ENCODE measurements at regions not wholly inside any gene's neighbourhood (a gene's known extent, or its start where the extent isn't known, plus 50 kb on each side); places are given as distances from the start of the nearest gene placed in this dataset.

DNA sequence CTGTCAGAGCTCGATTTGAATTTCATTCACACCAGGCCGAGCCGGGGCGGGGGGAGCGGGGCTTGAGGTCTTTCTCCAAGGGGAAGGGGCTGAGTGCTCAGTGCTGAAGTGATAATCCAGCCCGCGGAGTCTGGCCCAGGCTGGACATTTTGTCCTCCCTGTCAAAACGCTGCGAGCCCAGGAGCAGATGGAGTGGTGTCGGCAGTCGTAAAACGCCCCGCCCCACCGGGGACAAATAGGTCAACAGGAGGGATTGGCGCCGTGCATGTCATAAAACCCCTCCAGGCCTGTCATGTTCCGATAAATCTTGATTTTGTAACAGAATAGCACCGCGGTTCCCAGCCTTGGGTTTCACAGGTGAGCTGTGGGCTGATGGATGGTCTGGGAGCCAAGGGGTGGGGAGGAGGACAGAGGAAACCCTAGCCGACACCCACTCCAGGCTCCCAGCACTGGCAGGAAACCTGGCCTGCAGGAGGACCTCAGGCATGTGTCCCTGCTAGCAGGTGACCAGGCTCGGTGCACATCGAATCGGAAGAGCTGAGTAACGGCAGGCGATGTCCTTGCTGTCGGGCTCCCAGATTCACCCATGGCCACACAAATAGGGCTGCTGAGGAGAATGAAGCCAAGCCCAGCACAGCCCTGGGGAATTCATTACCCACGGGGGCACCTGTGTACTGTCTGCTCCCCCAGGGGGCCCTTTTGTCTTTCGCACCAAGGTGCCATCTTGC is 341.4 kb downstream of the FOXL1 start:
- DNase-seq = no peak

- DNase-seq = no peak
Measured at GRCh38 chr16:86921289-86921688, 342.9 kb downstream of the FOXL1 start.

GRCh38 chr16:86922311-86922710 is 344.0 kb downstream of the FOXL1 start:
- no peak for DNase-seq

DNA sequence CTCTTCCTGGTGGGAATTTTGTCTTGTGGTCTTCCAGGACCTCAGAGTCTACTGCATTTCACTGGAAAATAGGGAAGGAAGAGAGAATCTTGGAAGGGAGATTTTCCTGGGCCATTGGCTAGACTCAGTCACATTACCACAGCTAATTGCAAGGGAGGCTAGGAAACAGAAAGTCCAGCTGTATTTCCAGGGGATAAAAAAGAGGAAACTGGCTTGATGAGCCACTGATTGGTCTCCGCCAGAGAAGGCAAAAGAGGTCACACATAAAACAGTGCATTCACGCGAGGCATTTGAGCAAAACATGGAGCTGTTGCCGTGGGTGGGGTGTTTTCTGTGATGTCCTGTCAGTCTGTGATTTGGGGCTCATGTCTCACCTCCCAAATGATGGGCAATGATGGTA is 345.3 kb downstream of the FOXL1 start:
- no peak for DNase-seq

- DNase-seq = no peak
Measured at GRCh38 chr16:86924537-86924936, 346.2 kb downstream of the FOXL1 start.

- no peak for DNase-seq
Measured at GRCh38 chr16:86925067-86925791, 346.9 kb downstream of the FOXL1 start.

- no peak for DNase-seq
Measured at GRCh38 chr16:86926181-86927094, 348.1 kb downstream of the FOXL1 start.

- DNase-seq = no peak
Measured at GRCh38 chr16:86927699-86928098, 349.4 kb downstream of the FOXL1 start.

- no peak for DNase-seq
Measured at GRCh38 chr16:86928523-86929011, 350.2 kb downstream of the FOXL1 start.

GRCh38 chr16:86929057-86929871 is 350.9 kb downstream of the FOXL1 start:
- no peak for DNase-seq

- DNase-seq = no peak
Measured at GRCh38 chr16:86930001-86930400, 351.7 kb downstream of the FOXL1 start.

- no peak for DNase-seq
Measured at GRCh38 chr16:86930663-86931373, 352.5 kb downstream of the FOXL1 start.

- DNase-seq = no peak
Measured at GRCh38 chr16:86931410-86931941, 353.1 kb downstream of the FOXL1 start.

- no peak for DNase-seq
Measured at GRCh38 chr16:86932130-86932982, 354.0 kb downstream of the FOXL1 start.

GRCh38 chr16:86934581-86935375 is 356.4 kb downstream of the FOXL1 start:
- no peak for DNase-seq

GRCh38 chr16:86939609-86940008 is 361.3 kb downstream of the FOXL1 start:
- DNase-seq = no peak

DNA sequence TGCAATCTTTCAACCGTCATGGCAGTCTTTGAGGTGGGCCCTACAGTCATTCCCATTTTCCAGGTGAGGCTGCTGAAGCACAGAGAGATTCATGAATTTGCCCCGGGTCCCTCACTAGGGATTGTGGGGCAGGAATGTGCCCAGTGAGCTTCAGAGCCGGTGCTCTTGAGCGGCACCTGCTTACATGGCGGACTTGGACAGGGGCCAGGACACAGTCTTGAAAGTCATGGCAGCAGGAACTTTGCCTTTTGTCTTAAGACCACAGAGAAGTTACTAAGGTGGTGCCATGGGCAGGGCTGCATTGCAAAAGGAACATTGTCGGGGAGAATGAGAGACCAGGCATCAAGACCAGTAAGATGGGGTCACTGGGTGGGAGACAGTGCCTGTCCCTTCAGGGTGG is 363.4 kb downstream of the FOXL1 start:
- no peak for DNase-seq

DNA sequence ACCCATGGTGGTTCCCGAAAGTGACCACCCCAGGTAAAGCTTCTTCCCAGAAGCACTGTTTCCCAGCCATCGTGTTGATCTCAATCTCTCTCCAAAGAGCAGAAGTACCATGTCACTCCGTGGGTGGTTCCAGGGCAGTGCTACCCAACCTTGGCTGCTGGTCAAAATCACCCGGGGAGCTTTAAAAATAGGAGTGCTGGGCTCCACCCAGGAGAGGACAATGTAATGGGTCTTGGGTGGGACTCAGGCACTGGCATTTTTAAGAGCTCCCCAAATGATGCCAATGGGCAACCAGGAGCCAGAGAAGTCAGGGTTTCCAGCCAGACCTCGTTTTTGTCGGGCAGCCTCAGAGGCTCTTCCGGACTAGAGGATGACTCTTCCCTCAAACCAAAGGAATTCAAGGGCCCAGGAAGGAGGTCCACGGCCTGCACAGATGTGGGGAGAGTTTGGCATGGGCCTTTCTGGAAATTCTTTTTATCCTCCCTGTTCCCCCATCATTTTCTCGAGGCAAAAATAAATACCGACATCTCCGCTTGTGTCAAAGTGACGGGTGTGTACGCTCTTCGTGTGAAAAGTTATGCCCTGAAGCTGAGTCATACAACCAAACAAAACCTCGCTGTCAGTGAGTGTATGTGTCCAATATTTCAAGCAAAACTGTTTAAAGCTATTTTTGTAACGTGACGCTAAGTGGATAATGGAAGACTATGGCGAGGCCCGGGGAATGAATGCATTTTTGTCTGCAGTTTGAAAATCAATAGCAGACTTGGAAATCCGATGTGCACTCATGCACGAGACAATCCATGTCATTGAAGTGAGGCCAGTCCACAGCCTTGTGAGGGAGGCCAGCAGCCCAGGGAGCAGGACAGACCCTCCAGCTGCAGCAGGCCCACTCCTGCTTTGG is 364.1 kb downstream of the FOXL1 start:
- no peak for DNase-seq
